T-helper 2 cell treated with Interferon-gamma antibody and Interleukin-4, amounts not matched to agents 5 μg/mL and 100 μg/mL, for 36 hours (primary cell): ENCODE measurements at regions not wholly inside any gene's neighbourhood (a gene's known extent, or its start where the extent isn't known, plus 50 kb on each side); places are given as distances from the start of the nearest gene placed in this dataset.

Experiments used
- DNase-seq: peaks from one replicate; pipeline ENCODE4 v3.0.0; 2021; ENCODE audit warnings: low spot score
- H3K27ac Mint-ChIP-seq: one replicate; pipeline ENCODE4 v1.8.0; 2021; ENCODE audit warnings: mild to moderate bottlenecking, mixed read lengths
- H3K27me3 Mint-ChIP-seq: one replicate; pipeline ENCODE4 v1.8.0; 2021; ENCODE audit warnings: low read depth, mixed read lengths
- H3K36me3 Mint-ChIP-seq: one replicate; pipeline ENCODE4 v1.8.0; 2021; ENCODE audit warnings: low read depth, mixed read lengths
- H3K4me1 Mint-ChIP-seq: one replicate; pipeline ENCODE4 v1.8.0; 2021; ENCODE audit warnings: low read depth, mixed read lengths
- H3K4me3 Mint-ChIP-seq: one replicate; pipeline ENCODE4 v1.8.0; 2022; ENCODE audit warnings: mild to moderate bottlenecking, moderate library complexity, mixed read lengths
- H3K9me3 Mint-ChIP-seq: one replicate; pipeline ENCODE4 v1.8.0; 2021; ENCODE audit warnings: mixed read lengths

DNA sequence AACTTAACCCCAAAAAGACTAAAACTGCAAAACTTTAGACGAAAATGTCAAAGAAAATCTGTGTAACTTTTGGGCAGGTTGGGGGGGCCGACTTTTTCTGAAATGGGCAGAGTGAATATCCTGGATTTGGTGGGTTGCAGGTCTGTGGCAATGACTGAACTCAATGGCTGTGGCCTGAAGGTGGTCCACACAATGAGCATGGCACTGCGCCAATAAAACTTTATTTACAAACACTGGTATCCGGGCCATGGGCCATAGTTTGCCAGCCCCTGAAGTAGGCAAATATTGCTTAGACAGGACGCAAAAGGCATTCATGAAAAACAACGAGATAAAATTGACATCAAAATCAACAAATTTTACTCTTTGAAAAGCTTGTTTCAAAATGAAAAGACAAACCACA lies 66.2 kb downstream of the RTP5 start:
- no peaks in the 10 kb centered on the region for H3K36me3 Mint-ChIP-seq
- DNase-seq: no peak
- H3K4me3 Mint-ChIP-seq: no peak overlapping the region
- peaks cover 4% of the 10 kb centered on the region for H3K9me3 Mint-ChIP-seq
- no peak overlapping the region for H3K27ac Mint-ChIP-seq
- H3K27me3 Mint-ChIP-seq: no peaks in the 10 kb centered on the region
- H3K4me1 Mint-ChIP-seq: peaks cover 9% of the 10 kb centered on the region

DNA sequence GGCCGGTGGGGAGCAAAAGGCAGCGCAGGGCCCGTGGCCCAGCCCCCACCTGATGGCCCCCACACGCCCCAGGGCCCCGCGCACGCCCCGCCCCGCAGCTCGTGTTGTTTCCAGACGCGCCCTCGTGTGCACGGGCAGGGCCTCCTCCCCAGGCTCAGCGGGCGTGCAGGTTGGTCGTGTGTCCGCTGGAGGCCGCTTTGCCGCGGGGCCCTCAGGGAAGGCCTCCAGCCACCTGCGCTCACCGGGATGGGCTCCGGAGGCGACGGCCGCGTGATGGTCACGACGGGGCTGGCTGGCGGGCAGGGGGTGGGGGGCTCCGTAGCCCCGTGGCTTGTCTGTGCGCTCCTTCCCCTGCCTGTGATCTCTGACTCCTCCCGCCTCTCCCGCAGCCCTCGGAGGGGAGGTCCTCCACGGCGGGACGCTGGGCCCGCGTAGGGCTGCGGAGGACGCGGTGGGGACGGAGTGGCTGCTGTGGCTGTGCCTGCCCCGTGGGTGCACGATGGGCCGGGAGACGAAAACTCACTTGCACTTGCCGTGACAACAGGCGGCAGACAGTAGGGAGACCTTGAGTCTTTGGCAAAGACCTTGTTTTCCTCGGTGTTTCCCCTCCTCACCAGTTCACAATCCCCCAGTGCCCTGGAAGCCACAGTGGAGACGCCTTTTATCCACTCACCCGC lies 67.1 kb downstream of the RTP5 start:
- Mint-ChIP-seq H3K4me1 (peaks cover 9% of the 10 kb centered on the region), H3K36me3 (no peaks in the 10 kb centered on the region), H3K4me3 (no peak overlapping the region), H3K27me3 (no peaks in the 10 kb centered on the region), H3K9me3 (peaks cover 4% of the 10 kb centered on the region), H3K27ac (no peak overlapping the region)
- DNase-seq: no peak

DNA sequence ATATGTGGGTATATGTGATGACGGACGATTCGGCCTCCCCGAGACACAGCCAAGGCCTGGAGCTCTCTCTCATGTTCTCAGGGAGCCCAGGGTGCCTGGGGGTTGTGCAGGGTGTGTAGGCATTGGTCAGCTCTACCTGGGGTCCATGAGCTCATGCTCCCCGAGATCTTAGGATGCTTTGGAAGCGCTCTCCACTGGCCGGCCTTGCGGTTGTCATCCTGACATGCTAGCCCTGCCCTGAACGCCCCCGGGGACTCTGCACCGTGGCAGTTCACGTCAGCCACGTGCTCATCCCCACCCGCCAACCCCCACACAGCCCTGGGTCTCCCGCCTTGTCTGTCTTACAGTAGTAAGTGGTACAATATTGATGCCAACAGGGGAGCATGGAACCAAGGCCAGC lies 67.8 kb downstream of the RTP5 start:
- Mint-ChIP-seq H3K27ac (no peak overlapping the region), H3K9me3 (peaks cover 4% of the 10 kb centered on the region), H3K4me1 (peaks cover 9% of the 10 kb centered on the region), H3K36me3 (no peaks in the 10 kb centered on the region), H3K27me3 (no peaks in the 10 kb centered on the region), H3K4me3 (no peak overlapping the region)
- no peak for DNase-seq

- no peak for DNase-seq
- no peaks in the 10 kb centered on the region for H3K27me3 Mint-ChIP-seq
- no peak overlapping the region for H3K27ac Mint-ChIP-seq
- H3K36me3 Mint-ChIP-seq: no peaks in the 10 kb centered on the region
- H3K4me1 Mint-ChIP-seq: peaks cover 4% of the 10 kb centered on the region
- no peak overlapping the region for H3K4me3 Mint-ChIP-seq
- peaks cover 4% of the 10 kb centered on the region for H3K9me3 Mint-ChIP-seq
These were observed 70.0 kb downstream of the RTP5 start for GRCh38 chr2:241939541-241939940.

DNA sequence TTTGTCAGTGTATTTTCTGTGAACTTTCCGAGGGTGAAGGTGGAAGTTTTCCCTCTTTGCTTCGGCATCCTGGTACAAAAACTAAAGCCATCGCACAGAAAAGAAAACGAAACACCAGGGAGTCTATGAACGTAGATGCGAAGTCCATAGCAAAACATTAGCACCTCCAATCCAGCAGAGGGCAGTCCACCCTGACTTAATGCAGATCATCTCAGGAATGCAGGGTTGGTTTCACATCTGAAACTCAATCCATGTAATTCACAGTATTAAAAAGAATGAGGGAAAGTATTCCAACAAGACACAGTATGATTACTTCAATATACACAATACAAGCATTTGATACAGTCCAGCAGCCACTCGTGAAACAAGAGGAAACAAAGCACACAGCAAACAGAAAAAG lies 70.8 kb downstream of the RTP5 start:
- no peak overlapping the region for H3K27ac Mint-ChIP-seq
- DNase-seq: no peak
- no peak overlapping the region for H3K4me3 Mint-ChIP-seq
- no peaks in the 10 kb centered on the region for H3K36me3 Mint-ChIP-seq
- H3K4me1 Mint-ChIP-seq: peaks cover 3% of the 10 kb centered on the region
- H3K9me3 Mint-ChIP-seq: peaks cover 3% of the 10 kb centered on the region
- no peaks in the 10 kb centered on the region for H3K27me3 Mint-ChIP-seq

- peaks cover 2% of the 10 kb centered on the region for H3K4me1 Mint-ChIP-seq
- DNase-seq: no peak
- no peak overlapping the region for H3K4me3 Mint-ChIP-seq
- H3K27ac Mint-ChIP-seq: no peak overlapping the region
- no peaks in the 10 kb centered on the region for H3K27me3 Mint-ChIP-seq
- no peaks in the 10 kb centered on the region for H3K9me3 Mint-ChIP-seq
- H3K36me3 Mint-ChIP-seq: no peaks in the 10 kb centered on the region
These were observed 72.3 kb downstream of the RTP5 start for GRCh38 chr2:241941691-241942301.

DNA sequence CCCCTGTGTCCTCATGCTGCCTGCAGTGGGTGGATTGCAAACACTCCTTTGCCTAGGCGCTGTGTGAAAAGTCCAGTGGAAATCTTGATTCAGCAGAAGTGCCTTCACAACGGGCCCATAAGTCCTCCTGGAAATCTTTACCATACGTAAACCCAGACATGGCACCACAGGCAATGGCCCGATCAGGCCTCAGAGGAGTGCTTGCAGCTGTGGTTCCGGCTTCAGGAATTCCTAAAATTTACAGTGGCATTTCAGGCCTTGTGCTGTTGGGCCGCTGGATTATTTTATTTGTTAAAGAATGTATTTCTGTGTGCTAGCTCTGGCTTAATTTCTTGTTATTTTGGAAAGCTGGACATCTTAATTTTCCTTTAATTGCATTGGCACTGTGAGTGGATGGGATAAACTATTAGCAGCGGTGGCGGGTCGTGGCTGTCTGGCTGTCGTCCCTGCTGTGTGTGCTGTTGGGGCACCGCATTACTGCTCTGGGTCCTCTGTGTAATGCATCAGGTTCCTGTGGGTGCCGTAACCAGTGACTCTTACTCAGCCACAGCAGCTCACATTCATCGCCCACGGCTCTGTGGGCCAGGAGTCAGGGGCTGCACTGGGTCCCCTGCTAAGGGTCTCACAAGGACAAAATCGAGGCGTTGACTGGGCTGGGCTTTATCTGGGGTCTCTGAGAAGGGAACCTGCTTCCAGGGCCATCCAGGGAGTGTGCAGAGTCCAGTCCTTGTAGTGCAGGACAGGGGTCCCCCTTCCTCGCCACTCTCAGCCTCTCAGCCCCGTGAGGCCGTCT lies 73.1 kb downstream of the RTP5 start:
- no peak for DNase-seq
- Mint-ChIP-seq H3K9me3 (no peaks in the 10 kb centered on the region), H3K27me3 (no peaks in the 10 kb centered on the region), H3K4me1 (peaks cover 2% of the 10 kb centered on the region), H3K27ac (no peak overlapping the region), H3K36me3 (no peaks in the 10 kb centered on the region), H3K4me3 (no peak overlapping the region)

- no peak overlapping the region for H3K27ac Mint-ChIP-seq
- no peaks in the 10 kb centered on the region for H3K9me3 Mint-ChIP-seq
- H3K36me3 Mint-ChIP-seq: no peaks in the 10 kb centered on the region
- H3K27me3 Mint-ChIP-seq: no peaks in the 10 kb centered on the region
- no peak for DNase-seq
- no peak overlapping the region for H3K4me3 Mint-ChIP-seq
- peaks cover 2% of the 10 kb centered on the region for H3K4me1 Mint-ChIP-seq
These were observed 73.8 kb downstream of the RTP5 start for GRCh38 chr2:241943209-241943850.

GRCh38 chr2:241943961-241944575 lies 74.5 kb downstream of the RTP5 start:
- no peak overlapping the region for H3K4me3 Mint-ChIP-seq
- DNase-seq: no peak
- H3K9me3 Mint-ChIP-seq: no peaks in the 10 kb centered on the region
- no peaks in the 10 kb centered on the region for H3K36me3 Mint-ChIP-seq
- peaks cover 2% of the 10 kb centered on the region for H3K4me1 Mint-ChIP-seq
- H3K27ac Mint-ChIP-seq: no peak overlapping the region
- H3K27me3 Mint-ChIP-seq: no peaks in the 10 kb centered on the region

DNA sequence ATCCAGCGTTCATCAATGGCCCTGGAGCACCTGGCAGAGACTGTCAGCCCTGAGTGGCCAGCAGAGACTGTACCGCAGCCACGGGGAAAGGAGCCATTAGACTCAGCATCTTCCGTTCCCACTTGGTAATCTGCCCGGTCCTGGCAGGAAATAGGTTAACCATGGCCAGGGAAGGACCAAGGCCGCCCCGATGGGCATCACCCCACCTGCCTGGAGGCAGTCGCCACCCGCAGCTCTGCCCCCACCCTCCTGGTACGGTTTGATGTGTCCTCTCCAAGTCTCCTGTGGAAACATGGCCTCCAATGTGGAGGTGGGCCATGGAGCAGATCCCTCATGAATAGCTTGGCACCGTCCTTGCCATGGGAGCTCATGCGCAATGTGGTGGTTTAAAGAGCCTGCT lies 75.3 kb downstream of the RTP5 start:
- H3K4me1 Mint-ChIP-seq: peaks cover 2% of the 10 kb centered on the region
- no peaks in the 10 kb centered on the region for H3K27me3 Mint-ChIP-seq
- no peak for DNase-seq
- no peak overlapping the region for H3K4me3 Mint-ChIP-seq
- no peaks in the 10 kb centered on the region for H3K9me3 Mint-ChIP-seq
- no peaks in the 10 kb centered on the region for H3K36me3 Mint-ChIP-seq
- H3K27ac Mint-ChIP-seq: no peak overlapping the region

DNA sequence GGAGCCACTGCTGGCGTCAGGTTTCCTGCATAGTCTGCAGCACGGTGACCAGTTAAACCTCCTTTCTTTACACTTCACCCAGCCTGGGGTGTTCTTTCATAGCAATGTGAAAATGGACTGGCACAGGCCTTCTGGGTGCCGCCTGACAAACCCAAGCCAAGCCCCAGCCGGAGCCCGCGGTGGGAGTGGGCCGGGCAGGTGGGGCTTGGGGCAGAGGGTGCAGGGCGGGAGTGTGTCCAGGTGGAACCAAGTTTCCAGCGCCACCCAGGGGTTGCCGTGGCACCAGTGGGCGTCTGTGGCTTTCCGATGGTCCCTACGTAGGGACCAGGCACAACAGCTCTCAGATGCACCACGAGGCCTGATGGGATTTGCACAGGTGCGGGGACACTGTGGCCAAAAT lies 75.8 kb downstream of the RTP5 start:
- no peaks in the 10 kb centered on the region for H3K4me1 Mint-ChIP-seq
- no peaks in the 10 kb centered on the region for H3K36me3 Mint-ChIP-seq
- H3K4me3 Mint-ChIP-seq: no peak overlapping the region
- no peak overlapping the region for H3K27ac Mint-ChIP-seq
- no peaks in the 10 kb centered on the region for H3K9me3 Mint-ChIP-seq
- H3K27me3 Mint-ChIP-seq: no peaks in the 10 kb centered on the region
- no peak for DNase-seq

DNA sequence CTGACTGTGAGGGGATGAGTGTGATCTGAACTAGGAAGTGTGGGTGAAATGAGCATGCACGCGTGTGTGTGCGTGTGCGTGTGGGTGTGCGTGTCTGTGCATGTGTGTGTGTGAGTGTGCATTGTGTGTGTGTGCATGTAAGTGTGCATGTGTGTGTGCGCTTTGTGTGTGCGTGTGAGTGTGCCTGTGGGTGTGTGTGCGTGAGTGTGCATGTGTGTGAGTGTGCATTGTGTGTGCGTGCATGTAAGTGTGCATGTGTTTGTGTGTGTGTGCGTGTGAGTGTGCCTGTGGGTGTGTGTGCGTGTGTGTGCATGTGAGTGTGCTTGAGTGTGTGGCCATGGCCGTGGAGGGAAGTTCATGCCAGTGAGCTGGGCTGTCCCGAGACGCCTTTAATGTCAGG lies 76.3 kb downstream of the RTP5 start:
- Mint-ChIP-seq H3K27me3 (no peaks in the 10 kb centered on the region), H3K4me3 (no peak overlapping the region), H3K27ac (no peak overlapping the region), H3K4me1 (no peaks in the 10 kb centered on the region), H3K9me3 (no peaks in the 10 kb centered on the region), H3K36me3 (no peaks in the 10 kb centered on the region)
- DNase-seq: no peak

- no peak for DNase-seq
- no peak overlapping the region for H3K27ac Mint-ChIP-seq
- H3K9me3 Mint-ChIP-seq: no peaks in the 10 kb centered on the region
- H3K4me1 Mint-ChIP-seq: no peaks in the 10 kb centered on the region
- no peaks in the 10 kb centered on the region for H3K36me3 Mint-ChIP-seq
- H3K4me3 Mint-ChIP-seq: no peak overlapping the region
- no peaks in the 10 kb centered on the region for H3K27me3 Mint-ChIP-seq
These were observed 76.9 kb downstream of the RTP5 start for GRCh38 chr2:241946306-241947003.
